Epithelial cell of prostate (primary cell): ENCODE measurements at regions not wholly inside any gene's neighbourhood (a gene's known extent, or its start where the extent isn't known, plus 50 kb on each side); places are given as distances from the start of the nearest gene placed in this dataset.
"Not testable (repeated sequence)": the region's sequence is repeated elsewhere in the genome, so short reads cannot be mapped to it uniquely, and the experiment has no call there.

Source experiments
- DNase-seq: peaks from one replicate; pipeline ENCODE4 v3.0.0-alpha.2; 2011; ENCODE audit warnings: low read depth, low spot score
- H3K27ac ChIP-seq: fragments of 450-650 bp; 2 replicates; pipeline ENCODE4 v1.5.1; 2017; ENCODE audit warnings: mild to moderate bottlenecking

DNA sequence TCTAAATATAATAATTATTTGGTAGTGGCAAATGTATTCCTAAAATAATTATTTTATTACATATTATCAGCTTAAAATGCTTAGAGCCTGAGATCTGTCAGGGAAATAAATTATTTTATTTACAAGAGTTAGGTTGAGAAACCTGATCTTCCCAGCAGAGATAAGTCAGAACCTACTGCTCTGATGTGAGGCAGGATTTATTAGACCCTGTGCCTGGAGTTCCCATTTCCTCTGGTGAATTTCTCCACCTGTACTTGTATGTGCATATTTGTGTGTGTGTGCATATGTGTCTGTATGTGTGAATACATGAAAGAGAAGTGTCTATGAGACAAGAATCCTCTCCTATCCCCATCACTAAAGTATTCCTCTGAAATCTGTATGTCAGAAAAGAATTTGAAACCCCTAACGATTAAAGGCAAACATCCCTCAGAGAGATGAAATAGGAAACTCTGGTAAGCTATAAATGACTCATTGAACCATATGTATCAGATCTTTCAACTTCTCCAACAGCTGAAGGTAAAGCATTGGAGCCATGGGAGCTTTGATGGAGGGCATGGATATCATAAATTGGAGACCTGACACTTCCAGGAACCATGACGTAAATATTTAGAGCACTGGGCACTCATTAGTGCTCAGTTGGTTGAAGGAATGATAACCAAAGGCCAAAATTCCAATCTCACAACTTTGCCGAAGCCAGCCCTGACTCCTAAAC lies 190.9 kb downstream of the XPNPEP1 start:
- DNase-seq: no peak
- no peak overlapping the region for H3K27ac ChIP-seq

- H3K27ac ChIP-seq, DNase-seq: not testable (repeated sequence)
These were observed 193.4 kb downstream of the XPNPEP1 start for GRCh38 chr10:109729895-109730294.

GRCh38 chr10:109727436-109727835 lies 195.9 kb downstream of the XPNPEP1 start:
- H3K27ac ChIP-seq: no peak overlapping the region
- DNase-seq: no peak

DNA sequence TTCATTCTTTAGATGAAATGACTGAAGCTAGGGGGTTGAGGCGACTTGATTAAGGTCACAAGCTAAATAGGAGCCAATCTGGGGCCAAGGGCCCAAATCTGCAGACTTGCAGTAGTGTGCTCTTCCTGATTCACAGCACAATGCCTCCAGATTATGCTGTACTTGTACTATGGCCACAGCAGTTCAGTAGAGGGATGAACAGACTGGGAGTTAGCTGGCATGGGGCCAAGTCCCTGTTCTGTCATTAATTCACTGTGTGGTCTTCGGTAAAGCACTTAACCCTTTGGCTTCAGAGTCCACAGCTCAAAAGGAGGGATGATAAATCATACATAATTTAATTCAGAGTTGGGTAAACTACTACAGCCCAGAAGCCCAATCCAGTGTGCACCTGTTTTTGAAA lies 196.8 kb downstream of the XPNPEP1 start:
- DNase-seq: no peak
- no peak overlapping the region for H3K27ac ChIP-seq

GRCh38 chr10:109723305-109723704 lies 200.0 kb downstream of the XPNPEP1 start:
- H3K27ac ChIP-seq: no peak overlapping the region
- DNase-seq: no peak

DNA sequence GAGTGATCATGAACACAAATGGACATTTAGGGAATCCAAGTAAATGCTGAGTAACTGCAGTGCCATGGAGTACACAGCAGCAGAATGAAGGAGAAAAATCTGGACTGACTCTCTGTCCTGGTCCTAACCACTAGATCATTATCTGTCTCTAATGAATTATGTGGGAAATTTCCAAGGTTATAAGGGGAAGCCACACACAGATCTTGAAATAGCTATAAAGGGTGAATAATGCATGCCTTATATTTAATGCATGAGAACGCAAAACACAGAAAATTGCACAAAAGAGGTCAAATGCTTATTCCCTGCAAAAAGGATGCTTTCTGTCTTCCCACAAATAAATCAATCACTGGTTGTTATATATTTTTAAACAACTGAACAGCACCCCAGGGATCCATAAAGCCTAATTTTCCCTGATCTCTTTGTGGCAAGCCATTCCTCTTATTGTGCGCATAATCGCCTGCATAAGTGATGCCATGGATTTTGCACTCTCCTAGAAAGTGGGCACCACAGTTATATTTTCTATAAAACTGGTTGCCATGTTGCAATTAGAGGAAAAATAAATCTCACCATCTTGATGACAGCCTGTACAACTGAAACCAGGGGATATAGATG lies 201.8 kb downstream of the XPNPEP1 start:
- H3K27ac ChIP-seq: no peak overlapping the region
- DNase-seq: no peak

DNA sequence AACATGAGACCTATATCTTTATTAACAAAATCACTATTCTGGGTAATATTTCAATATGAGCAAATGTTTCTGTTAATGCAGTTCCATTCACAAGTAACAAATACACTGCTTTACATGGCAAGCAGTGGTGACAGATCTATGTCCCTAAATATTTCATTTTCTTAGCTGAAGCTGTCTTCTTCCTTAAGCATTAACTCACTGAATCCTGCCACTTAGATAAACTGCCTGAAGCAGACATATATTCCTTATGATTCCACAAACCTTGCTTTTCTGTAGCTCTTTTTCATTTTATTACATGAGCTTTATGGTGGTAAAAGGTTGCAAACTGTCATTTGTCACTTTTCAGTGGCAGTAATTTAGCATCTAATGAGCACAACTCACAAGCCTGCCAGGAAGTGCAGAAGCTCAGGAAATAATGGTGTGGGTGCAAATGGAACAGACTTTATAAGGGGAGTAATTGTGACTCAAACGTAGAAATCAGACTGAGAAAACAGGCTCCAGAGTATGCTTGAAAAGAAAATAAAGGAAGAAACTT lies 217.2 kb downstream of the XPNPEP1 start:
- DNase-seq: no peak

GRCh38 chr10:109701633-109702215 lies 221.6 kb downstream of the XPNPEP1 start:
- H3K27ac ChIP-seq: no peak overlapping the region
- no peak for DNase-seq

More for the DNA sequence above, 217.2 kb downstream of the XPNPEP1 start:
- H3K27ac ChIP-seq: no peak overlapping the region

- DNase-seq: no peak
- H3K27ac ChIP-seq: no peak overlapping the region
These were observed 224.2 kb downstream of the XPNPEP1 start for GRCh38 chr10:109698882-109699664.

GRCh38 chr10:109698086-109698485 lies 225.2 kb downstream of the XPNPEP1 start:
- no peak for DNase-seq
- no peak overlapping the region for H3K27ac ChIP-seq

DNA sequence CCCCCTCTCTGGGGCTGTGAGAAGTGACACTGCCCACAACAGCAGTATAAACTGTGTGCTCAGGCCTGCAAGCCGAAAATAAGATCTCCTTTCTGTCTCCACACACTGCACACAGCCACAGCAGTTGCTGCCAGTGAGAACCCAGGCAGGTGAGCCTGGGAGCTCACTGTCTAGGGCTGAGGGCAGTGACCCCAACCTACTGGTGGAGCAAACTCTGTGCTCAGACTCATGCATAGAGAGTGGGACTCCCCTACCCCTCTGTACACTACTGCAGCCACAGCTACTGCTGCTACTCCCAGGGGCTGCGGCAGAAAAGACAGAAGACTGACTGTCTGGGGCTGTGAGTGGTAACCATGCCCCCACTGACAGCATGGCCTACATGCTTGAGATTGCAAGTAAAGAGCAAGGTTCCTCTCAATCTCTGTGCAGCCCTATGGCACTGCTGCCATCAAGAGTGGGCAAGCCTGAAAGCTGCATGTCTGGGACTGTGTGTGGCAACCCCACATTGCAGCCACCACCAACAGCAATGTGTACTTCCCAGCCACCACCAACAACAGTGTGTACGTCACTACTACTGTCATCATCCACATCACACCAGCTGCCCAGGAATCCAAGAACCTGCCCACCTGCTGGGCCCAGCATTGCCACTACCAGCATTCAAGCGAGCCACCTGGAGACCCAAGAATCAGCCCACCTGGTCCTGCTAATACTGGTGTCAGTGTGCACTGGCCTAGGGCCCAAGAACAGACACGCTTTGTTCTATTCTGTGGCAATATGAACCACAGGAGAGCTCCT lies 226.1 kb downstream of the XPNPEP1 start:
- DNase-seq: no peak
- H3K27ac ChIP-seq: no peak overlapping the region

DNA sequence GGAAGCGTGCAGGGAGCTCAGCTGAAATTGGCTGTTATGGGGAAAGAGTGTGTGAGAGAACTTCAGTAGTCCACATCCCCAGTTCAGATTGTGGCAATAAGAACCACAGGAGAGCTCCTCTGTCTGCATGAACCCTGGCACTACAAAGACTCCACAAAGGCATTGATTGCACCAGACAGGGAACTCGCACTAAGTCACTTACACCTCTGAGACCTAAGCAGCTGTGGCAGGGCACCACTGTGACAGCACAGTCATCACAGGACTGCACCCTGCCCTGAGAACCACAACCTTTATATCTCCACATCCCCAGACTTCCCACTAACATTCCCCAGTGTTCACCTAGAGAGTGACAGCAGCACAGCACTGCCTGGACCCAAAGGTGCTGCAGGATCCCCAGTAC lies 226.8 kb downstream of the XPNPEP1 start:
- no peak for DNase-seq

DNA sequence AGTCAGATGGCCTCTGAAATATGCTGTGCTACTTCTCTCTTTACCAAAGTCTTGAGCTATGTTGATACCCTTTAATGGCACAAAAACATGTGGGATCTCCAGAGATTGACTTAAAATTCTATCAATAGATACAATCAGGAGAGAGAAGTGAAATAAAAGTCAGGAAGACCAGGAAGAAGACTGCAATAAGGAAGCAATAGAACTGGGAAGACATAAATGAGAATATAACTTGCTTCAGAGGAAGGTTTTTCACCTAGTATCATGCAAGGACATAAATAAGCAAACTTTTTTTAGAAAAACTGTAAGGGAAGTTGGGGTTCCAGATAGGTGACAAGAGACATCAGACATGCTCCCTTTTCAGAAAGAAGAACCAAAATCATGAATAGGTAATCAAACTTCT lies 227.3 kb downstream of the XPNPEP1 start:
- no peak for DNase-seq

More for the DNA sequence above, 226.8 kb downstream of the XPNPEP1 start:
- H3K27ac ChIP-seq: no peak overlapping the region

GRCh38 chr10:109689785-109690184 lies 233.5 kb downstream of the XPNPEP1 start:
- H3K27ac ChIP-seq: no peak overlapping the region
- DNase-seq: no peak

More for the DNA sequence above, 227.3 kb downstream of the XPNPEP1 start:
- no peak overlapping the region for H3K27ac ChIP-seq

DNA sequence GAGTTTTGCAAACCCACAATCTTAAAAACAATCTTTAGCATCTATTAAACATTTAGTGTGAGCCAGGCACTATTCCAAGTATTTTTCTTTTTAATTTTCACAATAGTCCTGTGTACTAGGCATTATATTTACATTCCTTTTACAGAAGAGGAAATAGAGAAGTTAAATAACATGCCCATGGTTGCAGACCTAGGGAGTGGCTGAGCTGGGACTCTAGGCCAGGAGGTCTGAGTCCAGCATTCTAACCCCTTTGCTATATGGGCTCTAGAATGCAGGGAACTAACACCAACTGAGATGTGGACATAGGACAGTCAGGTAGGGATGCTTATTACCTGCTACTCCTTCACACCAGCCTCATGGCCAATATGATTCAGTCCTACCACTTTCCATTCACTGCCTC lies 243.8 kb downstream of the XPNPEP1 start:
- DNase-seq: no peak

GRCh38 chr10:109678857-109679256 lies 244.5 kb downstream of the XPNPEP1 start:
- DNase-seq: no peak
- H3K27ac ChIP-seq: no peak overlapping the region

More for the DNA sequence above, 243.8 kb downstream of the XPNPEP1 start:
- H3K27ac ChIP-seq: no peak overlapping the region

- no peak for DNase-seq
- peak overlapping the region; percentile 0 for H3K27ac ChIP-seq
These were observed 246.6 kb downstream of the XPNPEP1 start for GRCh38 chr10:109676703-109677102.

- no peak overlapping the region for H3K27ac ChIP-seq
- no peak for DNase-seq
These were observed 254.6 kb downstream of the XPNPEP1 start for GRCh38 chr10:109668703-109669102.

DNA sequence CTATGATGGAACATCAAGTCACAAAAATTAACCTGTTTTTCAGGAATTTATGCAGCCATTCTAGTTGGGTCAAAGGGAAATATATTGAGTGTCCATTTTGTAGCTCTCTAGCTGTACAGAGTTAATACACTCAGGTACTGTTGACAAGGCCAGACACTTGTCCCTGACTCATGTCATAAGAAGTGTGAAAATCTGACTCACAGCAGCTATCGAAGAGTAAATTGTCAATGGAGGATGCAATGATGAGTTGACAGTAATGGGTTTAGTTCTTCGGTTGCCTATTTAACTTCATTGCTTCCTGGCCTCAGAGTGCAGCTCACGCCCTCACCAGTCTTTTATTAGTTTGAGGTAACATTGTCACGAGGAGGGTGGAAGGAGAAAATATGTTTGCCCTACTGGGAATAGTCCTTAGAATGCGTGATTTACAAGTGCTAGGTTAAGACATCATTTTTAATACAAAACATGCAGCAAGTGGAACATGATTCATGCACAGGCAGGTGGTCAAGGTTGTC lies 255.1 kb downstream of the XPNPEP1 start:
- no peak for DNase-seq
- no peak overlapping the region for H3K27ac ChIP-seq

- no peak for DNase-seq
These were observed 258.0 kb downstream of the XPNPEP1 start for GRCh38 chr10:109665321-109665720.

More at GRCh38 chr10:109665321-109665720, 258.0 kb downstream of the XPNPEP1 start:
- no peak overlapping the region for H3K27ac ChIP-seq
